Kidney (tissue), 13 donors: ENCODE measurements at regions not wholly inside any gene's neighbourhood (a gene's known extent, or its start where the extent isn't known, plus 50 kb on each side); places are given as distances from the start of the nearest gene placed in this dataset.

ENCODE experiments used
- DNase-seq, 5 donors: peaks; one replicate each; pipeline ENCODE4 v3.0.0-alpha.2; 2013 to 2020
- FAIRE-seq: peaks from 2 replicates; lab custom pipeline; 2012; peaks lifted over from hg19 to GRCh38; lab: Jason Lieb, UNC
- H3K27ac ChIP-seq, 2 donors: one replicate each; pipeline ENCODE4 v1.7.0; 2013; ENCODE audit warnings: low read depth in 2 of 2, low read length in 2 of 2, inconsistent platforms in 1 of 2
- H3K27me3 ChIP-seq: one replicate; pipeline ENCODE4 v1.7.1; 2013; ENCODE audit warnings: low read length, inconsistent platforms; ENCODE audit not compliant: control insufficient read depth, insufficient read depth
- H3K36me3 ChIP-seq, 3 donors: one replicate each; pipeline versions ENCODE4 v1.7.0 to v1.7.1; 2013; ENCODE audit warnings: low read length in 3 of 3, control low read depth in 1 of 3, inconsistent platforms in 1 of 3; ENCODE audit not compliant: insufficient read depth in 3 of 3, control insufficient read depth in 2 of 3
- H3K4me1 ChIP-seq, 3 donors: one replicate each; pipeline versions ENCODE4 v1.7.0 to v1.7.1; 2013; ENCODE audit warnings: low read length in 3 of 3, inconsistent platforms in 1 of 3, low read depth in 1 of 3; ENCODE audit not compliant: control insufficient read depth in 2 of 3, insufficient read depth in 2 of 3
- H3K4me3 ChIP-seq, 3 donors: one replicate each; pipeline versions ENCODE4 v1.7.0 to v1.8.1; 2013; ENCODE audit warnings: low read length in 3 of 3, control low read depth in 1 of 3, inconsistent platforms in 1 of 3
- H3K9ac ChIP-seq, 3 donors: one replicate each; pipeline versions ENCODE4 v1.7.0 to v1.7.1; 2013; ENCODE audit warnings: low read length in 3 of 3, control low read depth in 1 of 3, inconsistent platforms in 1 of 3
- H3K9me3 ChIP-seq, 3 donors: one replicate each; pipeline versions ENCODE4 v1.7.0 to v1.7.1; 2013; ENCODE audit warnings: low read length in 3 of 3, control low read depth in 1 of 3, inconsistent platforms in 1 of 3; ENCODE audit not compliant: control insufficient read depth in 2 of 3, insufficient read depth in 1 of 3
- CTCF ChIP-seq: IDR thresholded peaks from 3 replicates; pipeline ENCODE4 v1.5.1; 2012; ENCODE audit warnings: mild to moderate bottlenecking, moderate library complexity, borderline replicate concordance; ENCODE audit not compliant: insufficient read depth; ENCODE audit errors: extremely low read depth
- intact Hi-C: fragments of 100-400 bp; cut with DNase I; formaldehyde crosslinking; loops from one replicate; pipeline ENCODE4 v1.11.1; 2022
- donor health status: control.
- donor health status: control.
- donor health status: control.
- donor health status: control.
- donor health status: control.
- donor health status: DM: yes; HTN: yes; CAD: no.
- donor health status: Normal renal cell carcinoma (clear cell type).

- no peak for TF ChIP-seq CTCF
- H3K9me3 ChIP-seq = peaks cover 0 to 1% (median 0%) of the 10 kb centered on the region in 3 donors
- H3K36me3 ChIP-seq = no peaks in the 10 kb centered on the region
- no peaks in the 10 kb centered on the region for H3K27me3 ChIP-seq
- intact Hi-C loops = no loop called here
- H3K4me1 ChIP-seq = no peaks in the 10 kb centered on the region
- H3K27ac ChIP-seq = no peak overlapping the region
- H3K9ac ChIP-seq = no peak overlapping the region
- DNase-seq = no peak
- H3K4me3 ChIP-seq = no peak overlapping the region
- FAIRE-seq = no peak
Observed at GRCh38 chr2:241994556-241995213, 125.2 kb downstream of the RTP5 start.

- FAIRE-seq (no peak), DNase-seq (no peak)
- Histone ChIP-seq H3K9ac (no peak overlapping the region), H3K27me3 (no peaks in the 10 kb centered on the region), H3K4me1 (no peaks in the 10 kb centered on the region), H3K9me3 (no peaks in the 10 kb centered on the region), H3K27ac (no peak overlapping the region), H3K36me3 (no peaks in the 10 kb centered on the region), H3K4me3 (no peak overlapping the region)
- no peak for TF ChIP-seq CTCF
- intact Hi-C loops = no loop called here
Observed at GRCh38 chr2:241996100-241996499, 126.6 kb downstream of the RTP5 start.

GRCh38 chr2:241997017-241997416, 127.5 kb downstream of the RTP5 start:
- intact Hi-C loops = no loop called here
- no peak overlapping the region for H3K9ac ChIP-seq
- H3K36me3 ChIP-seq = no peaks in the 10 kb centered on the region
- H3K4me3 ChIP-seq = no peak overlapping the region
- H3K9me3 ChIP-seq = no peaks in the 10 kb centered on the region
- no peaks in the 10 kb centered on the region for H3K4me1 ChIP-seq
- no peaks in the 10 kb centered on the region for H3K27me3 ChIP-seq
- H3K27ac ChIP-seq = no peak overlapping the region
- TF ChIP-seq CTCF = no peak
- no peak for DNase-seq
- FAIRE-seq = no peak

GRCh38 chr2:241999184-241999583, 129.7 kb downstream of the RTP5 start:
- DNase-seq (no peak), FAIRE-seq (no peak)
- Histone ChIP-seq H3K9ac (no peak overlapping the region), H3K27ac (no peak overlapping the region), H3K4me3 (no peak overlapping the region), H3K9me3 (no peaks in the 10 kb centered on the region), H3K27me3 (no peaks in the 10 kb centered on the region), H3K36me3 (no peaks in the 10 kb centered on the region), H3K4me1 (no peaks in the 10 kb centered on the region)
- no peak for TF ChIP-seq CTCF
- intact Hi-C loops = no loop called here
